ENCODE measurements at regions not wholly inside any gene's neighbourhood (a gene's known extent, or its start where the extent isn't known, plus 50 kb on each side); places are given as distances from the start of the nearest gene placed in this dataset.

DNA sequence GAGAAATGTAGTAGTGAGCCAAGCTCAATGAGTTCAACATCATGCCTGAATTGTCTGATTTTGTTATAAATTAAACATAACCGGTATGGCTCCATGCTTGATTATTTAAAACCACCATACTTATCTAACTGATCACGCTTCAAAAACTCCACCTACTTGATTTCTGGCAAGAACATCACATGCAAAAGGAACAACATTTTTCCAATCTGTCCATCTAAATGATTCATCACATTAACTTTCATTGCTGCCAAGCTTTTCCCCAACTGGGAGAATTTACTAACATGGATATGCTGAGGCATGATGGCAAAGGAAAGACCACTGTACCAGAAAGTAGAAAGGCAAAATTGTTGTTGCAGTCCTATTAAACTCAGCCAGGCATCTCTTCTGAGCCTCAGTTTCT lies 286.8 kb downstream of the TRIB2 start:
- TF ChIP-seq, protein P1, sequence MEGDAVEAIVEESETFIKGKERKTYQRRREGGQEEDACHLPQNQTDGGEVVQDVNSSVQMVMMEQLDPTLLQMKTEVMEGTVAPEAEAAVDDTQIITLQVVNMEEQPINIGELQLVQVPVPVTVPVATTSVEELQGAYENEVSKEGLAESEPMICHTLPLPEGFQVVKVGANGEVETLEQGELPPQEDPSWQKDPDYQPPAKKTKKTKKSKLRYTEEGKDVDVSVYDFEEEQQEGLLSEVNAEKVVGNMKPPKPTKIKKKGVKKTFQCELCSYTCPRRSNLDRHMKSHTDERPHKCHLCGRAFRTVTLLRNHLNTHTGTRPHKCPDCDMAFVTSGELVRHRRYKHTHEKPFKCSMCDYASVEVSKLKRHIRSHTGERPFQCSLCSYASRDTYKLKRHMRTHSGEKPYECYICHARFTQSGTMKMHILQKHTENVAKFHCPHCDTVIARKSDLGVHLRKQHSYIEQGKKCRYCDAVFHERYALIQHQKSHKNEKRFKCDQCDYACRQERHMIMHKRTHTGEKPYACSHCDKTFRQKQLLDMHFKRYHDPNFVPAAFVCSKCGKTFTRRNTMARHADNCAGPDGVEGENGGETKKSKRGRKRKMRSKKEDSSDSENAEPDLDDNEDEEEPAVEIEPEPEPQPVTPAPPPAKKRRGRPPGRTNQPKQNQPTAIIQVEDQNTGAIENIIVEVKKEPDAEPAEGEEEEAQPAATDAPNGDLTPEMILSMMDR (conservative IDR thresholded peaks at IDR 0.05; ENCODE audit: low read length) = no peak
- TF ChIP-seq EZH2phosphoT487 (IDR thresholded peaks at IDR 0.05; ENCODE audit: borderline replicate concordance, low read depth, low read length) = no peak
